HG03378 (cell line): ENCODE measurements at regions not wholly inside any gene's neighbourhood (a gene's known extent, or its start where the extent isn't known, plus 50 kb on each side); places are given as distances from the start of the nearest gene placed in this dataset.

Source experiments
- ATAC-seq: cut with Tn5 transposase; IDR thresholded peaks from one replicate; pipeline ENCODE4 v1.9.1; 2021; ENCODE audit warnings: mild to moderate bottlenecking, moderate library complexity; ENCODE audit not compliant: unreplicated experiment

DNA sequence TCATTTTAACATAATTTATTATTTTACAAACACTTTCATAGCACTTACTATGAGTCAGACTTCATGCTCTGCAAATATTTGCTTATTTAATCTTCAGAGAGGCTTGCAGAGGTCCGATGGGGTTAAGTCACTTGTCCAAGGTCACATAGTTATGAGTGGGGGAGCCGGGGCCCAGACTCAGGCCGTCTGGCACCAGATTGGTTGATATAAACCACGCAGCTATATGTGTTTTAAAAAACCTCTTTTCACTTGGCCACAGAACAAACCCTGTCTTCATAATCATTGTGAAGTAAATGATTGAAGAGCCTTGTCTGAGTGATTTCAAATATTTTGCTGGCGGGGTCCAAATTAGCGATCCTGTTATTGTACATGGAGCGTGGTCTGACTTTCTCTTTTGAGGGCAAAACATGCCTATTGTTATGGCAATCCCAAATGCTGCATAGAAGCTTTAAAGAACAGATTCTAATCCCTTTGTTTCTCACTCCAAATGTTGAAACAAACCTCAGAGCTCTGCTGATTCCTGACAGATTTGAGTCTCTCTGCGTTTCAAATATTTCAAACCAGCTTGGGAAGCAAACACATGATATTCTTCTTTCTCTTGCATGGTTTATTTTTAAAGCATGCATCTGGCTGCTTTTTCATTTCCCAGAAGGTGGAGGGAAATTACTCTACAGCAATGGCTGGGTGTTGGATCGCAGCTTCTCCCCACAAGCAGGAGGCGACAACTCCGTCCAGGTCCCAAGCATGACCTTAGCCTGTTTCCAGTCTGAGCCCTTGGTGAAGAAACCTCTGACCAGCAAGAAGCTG lies 142.4 kb downstream of the DDX1 start:
- no peak for ATAC-seq

DNA sequence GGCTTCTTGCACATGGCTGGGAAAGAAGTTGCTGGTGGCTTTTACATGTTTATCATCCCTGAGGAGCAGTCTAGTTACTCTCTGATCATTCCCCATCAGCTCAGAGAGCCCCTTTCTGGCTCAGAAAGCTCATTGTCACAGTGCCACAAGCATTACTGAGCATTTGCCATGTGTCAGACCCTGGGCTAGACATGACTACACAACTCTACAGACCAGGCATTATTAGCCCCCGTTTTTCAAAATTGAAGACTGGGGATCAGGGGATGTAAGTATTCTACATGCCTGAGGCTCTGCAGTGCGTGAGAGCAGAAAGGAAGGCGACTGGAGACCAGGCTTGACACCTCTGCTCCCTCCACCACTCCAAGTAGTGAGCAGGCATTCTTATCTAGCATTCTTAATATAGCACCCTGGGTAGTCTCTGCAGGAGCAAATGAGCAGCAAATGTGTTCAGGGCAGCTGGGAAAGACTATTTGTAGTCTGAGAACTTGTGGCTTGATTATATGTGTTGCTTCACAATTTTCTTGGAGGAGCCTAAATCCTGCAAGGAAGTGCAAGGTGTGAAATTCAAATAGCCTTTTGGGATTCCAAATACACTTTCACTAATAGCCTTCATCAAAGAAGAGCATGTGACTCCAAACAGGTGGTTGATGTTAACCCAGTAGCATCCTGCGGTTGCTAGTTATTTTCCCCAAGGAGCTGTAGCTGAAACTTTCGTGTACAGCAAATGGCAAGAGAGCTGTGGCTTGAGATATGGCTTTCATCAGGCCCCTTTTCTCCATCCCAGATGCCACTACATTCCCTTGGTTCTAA lies 143.2 kb downstream of the DDX1 start:
- no peak for ATAC-seq

DNA sequence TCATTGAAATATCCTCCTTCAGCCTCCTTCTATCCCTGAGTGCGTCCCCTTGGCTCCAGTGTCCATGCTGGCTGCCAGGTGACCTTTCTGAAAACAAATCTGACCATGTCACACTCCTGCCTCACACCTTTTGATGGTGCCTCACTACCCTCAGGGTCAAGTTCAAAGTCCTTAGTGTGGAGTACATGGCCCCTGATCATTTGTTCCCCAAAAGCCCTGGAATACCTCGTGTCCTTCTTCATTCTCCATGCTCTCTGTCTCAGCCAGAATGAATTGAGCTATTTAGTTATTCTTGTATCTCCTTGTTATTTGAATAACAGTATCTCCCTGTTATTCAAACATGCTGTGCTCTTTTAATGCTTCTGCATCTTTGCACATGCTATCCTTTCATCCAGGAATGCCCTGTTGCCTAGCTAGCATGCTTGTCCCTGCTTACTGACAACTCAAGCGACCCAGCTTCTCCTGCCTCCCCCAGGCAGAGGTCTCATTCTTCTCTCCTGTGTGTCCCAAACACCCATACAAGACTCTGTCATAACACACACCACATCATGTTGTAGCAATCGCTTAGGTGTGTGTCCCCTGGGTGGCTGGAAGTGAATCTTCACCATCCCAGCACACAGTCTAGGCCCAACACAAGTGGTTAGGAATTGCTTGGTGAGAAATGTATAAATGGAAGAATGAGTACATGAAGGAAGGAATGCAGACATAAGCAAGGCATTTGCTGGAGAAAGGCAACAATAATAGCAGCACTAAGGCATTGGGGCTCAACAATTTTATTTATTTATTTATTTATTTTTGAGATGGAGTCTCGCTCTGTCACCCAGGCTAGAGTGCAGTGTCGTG lies 144.0 kb downstream of the DDX1 start:
- ATAC-seq = no peak

DNA sequence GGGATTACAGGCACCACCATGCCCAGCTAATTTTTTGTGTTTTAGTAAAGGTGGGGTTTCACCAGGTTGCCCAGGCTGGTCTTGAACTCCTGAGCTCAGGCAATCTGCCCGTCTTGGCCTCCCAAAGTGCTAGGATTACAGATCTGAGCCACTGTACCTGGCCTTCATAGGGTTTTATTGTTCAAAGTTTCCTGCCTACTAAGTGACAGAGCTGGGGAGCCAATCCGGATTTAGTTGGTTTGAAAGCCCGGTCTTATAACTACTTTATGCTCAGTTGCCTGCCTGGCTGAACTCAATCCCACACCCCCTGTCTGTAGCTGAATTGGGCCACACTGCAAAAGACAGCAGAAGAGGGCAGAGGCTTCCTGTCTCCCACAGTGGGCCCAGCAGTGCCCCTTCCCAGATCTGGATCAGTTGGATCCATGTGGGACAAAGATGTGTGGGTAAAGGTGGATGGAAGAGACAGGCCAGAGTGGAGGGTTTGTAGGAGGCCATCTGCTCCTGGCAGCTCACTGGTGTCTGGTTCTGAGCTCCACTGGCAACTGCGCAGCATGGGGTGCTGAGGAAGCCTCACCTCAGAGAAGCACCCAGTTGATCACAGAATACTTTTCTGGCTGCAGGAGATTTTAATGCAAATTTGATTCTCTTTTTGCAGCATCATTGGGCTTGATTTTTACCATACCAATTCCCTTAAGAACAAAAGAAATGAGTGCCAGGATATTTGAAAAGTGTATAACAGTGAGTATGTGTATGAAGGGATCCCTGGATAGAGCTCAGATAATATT lies 144.9 kb downstream of the DDX1 start:
- no peak for ATAC-seq

DNA sequence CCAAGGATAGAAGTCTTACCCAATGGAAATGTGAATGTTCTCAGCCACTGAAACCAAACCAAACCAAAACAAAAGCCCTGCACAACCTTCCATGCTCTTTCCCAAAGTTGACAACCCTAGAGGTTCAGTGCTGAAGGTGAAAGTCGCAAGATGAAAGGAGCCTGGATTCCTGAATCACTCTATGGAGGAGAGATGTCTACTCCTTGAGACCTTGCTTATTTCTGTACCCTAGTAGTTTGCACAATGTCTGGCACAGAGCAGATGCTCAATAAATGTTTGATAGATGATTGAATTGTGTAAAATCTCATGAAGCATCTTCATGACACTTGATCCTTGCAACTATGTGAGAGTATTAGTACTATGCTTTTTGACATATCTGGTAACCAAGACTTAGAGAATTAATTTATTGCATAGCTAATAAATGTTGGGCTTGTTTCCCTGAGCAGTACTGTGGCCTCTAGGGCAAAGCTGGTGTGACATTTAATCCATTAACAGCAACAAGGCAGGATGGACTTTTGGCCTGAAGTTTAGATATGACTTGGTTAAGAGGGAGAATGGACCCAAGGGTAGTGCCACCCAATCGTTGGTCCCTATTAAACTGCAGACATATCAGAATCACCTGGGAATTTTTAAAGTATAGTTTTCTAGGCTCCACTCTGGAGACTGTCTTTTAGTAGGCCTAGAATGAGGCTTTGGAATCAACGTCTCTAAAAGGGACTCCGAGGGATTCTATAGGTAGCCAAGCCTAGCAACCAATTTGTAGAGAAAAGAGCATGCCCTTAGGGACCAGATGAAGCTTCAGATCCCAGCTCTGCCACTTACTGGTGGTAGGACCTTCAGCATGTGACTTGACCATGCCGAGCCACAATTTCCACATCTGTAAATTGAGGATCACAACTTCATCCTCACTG lies 145.9 kb downstream of the DDX1 start:
- ATAC-seq = no peak

DNA sequence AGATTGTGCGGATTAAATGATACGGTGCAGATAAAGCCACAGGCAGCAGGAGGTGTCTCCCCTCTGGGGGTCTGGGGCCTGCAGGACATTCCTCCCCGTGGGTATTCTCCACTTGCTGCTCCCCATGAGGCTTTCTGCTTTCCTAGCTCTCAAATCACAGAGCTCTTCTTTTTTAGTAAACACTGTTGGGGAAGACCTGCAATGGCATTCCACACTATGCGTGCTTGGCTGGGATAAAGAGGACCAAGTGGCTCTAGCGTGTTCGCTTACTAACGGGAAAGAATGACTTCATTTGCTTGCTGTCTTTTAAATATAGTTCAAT lies 146.5 kb downstream of the DDX1 start:
- ATAC-seq = no peak

DNA sequence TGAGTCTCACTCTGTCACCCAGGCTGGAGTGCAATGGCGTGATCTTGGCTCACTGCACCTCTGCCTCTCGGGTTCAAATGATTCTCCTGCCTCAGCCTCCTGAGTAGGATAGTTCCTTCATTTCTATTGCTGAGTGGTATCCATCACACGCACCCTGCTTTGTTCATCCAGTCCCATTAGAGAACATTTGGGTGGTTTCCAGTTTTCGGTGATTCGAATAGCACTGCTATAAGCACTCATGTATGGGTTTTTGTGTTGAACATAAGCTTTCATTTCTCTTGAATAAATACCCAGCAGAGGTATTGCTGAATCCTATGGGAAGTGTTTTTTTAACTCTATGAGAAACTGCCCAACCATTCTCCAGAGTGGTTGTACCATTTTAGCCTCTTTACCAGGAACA lies 147.3 kb downstream of the DDX1 start:
- no peak for ATAC-seq

DNA sequence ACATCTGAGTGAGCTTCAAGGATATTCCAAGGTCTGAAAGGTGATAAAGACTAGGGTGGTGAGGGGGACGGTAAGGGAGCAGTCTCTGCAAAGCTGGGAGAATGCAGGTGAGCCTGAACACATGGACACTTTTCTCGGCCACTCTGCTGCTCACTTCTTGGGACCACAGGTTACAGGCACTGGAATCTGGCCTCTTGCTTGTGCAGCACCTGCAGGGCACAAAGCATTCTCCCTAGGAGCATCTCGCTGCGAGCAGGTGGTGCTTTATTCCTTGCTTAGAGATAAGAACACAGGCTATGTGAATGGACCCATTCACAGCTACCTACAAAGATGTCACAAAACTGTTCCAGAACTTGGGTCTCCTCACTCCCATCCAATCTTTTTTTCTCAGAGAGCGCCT lies 153.2 kb downstream of the DDX1 start:
- ATAC-seq = no peak

DNA sequence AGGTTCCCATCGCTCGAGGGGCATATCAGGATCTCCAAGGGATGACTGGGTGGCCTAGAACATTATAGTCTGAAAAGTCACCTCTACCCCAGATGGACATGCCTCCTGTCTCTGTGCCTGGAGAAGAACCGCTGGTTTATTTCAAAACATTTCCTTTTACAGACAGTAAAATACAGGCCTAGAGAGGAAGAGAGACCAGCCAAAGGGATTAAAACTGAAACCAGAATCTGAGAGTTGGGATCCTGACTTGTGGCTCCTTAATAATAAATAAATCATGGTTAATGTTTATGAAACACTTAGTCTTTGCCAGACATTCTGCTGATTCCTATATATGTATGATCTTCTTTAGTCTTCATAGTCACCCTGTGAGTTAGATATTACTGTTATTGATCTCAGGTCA lies 153.7 kb downstream of the DDX1 start:
- ATAC-seq = no peak

DNA sequence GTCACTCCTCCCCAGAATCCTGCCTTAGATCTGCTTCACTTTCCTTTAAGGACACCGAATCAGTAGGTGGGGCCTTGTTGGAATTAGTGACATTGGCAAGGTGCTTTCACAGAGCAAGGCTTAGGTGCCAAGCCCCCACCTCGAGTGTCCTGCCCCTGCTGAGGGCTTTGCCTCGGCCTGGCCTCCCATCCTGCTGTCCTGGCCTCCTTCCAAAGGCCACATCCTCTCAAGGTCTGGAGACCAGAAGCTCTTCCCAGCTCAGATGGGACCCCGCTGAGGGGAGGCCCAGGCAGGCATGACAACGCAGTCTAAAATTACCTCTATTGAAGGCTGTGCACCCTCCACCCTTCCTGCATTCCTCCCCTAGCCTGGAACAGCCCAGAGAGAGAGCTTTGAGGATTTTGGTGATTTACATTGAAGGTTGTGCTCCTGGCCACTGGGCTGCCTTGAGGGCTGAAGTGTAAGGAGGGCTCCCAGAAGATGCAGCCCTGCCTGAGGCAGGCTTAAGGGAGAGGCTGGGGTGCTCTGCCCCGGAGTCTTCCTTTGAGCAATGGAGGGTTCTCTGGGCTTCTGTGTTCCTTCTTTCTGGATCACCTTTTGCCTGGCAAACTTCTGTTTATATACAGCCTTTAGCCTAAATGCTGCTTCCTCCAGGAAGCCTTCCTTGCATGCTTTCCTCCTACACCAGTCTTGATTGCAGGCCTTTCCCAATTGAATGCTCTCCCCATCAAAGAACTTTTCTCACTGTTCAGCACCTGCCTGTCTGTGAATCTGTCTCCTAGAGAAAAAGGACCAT lies 154.4 kb downstream of the DDX1 start:
- no peak for ATAC-seq

DNA sequence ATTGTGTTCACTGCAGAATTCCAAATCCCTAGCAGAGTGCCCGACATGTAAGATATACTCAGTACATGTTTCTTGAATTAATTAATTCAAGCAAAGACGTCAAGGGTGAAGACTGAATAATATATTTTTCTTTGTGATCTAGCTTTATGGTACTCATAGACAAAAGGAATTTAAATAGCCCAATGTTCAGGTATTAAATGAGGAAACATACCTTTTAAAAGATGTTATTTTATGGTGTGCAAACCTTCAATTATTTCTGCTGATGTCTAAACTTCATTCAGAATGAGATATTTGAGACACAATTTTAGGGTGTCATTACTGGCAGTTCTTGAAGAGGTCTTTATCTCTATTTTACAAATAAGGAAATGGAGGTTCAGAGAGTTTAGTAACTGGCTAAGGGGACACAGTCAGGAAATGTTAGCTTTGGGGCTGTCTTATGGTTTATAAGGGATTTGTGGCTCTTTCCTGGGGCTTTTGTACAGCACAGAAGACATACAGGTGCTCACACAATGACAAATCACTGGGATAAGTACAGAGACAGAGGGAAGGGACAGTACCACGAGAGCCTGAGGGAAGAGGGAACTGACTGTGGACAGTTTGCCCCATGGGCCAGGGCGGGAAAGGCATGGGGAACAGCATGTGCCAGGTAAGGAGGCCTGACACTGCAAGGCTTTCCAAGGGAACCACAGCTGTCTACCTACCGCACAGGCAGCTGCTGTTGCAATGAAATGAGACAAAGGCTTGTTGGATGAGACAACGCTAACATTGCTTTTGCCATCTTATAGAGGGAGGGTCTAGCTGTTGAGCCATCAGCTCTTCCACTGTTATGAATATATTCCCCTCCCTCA lies 155.3 kb downstream of the DDX1 start:
- ATAC-seq = no peak

DNA sequence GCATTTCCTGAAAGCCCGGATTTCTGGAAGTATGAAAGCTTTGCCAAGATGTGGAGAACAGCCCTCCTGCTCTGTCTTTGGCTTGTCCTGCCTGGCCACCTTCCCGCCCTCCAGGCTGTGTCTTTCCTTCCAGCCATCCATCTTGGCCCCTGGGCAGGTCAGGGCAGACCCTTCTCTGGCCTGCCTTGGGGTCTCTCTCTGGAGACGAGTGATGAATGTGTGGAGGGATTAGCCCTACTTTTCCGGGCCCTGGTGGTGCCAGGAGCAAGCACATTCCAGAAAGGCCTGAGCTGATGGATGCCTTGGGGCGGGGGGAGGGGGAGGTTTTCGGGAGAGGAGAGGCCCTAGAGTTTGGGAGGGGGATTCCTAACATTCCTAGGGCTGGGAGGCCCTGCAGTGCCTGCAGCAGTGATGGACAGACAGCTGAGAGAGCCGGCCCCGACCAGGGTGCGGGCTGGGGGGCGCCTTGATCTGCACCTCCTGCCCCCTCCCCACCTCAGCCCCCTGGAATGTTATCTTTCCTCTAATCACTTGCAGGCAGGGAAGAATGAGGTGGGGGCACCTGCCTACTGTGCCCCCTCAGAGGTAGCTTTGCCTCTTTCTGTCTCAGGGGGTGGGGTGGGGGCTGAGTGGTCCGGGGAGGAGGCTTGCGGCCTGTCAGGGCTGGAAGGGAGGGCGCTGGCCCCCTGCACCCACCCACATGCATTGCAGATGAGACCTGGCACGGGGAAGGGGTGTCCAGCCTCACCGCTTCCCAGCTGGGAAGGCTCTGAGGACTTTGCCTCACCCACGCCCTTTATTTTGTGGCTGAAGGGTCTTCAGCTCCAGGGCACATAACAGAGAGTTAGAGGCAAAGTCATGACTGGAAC lies 156.2 kb downstream of the DDX1 start:
- no peak for ATAC-seq

DNA sequence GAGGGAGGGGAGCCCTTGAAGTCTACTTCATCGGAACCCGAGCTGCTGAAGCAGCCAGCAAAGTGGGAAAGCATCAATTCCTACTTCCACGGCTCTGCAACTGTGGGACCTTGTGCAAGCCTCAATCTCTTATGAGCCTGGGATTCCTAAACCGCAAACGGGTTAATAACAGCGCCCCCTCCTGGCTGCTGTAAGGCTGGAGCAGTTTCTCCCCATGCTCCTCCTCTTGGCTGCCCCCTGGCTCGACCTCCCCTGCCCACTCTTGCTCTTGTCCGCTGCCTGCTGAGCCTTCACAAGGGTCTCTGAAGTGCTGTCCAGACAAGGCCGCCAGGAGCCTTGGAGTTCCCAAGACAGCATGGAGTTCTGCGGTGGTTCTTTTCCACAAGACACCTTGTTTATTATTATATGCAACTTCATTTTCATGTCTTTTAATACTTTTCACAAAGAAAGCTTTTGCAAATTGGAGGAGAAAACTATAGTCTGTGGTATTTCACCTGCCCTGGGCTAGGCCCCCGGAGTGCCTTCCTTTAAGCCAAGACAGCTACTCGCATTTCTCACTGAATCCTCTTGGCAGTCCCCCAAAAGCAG lies 157.2 kb downstream of the DDX1 start:
- ATAC-seq = no peak

DNA sequence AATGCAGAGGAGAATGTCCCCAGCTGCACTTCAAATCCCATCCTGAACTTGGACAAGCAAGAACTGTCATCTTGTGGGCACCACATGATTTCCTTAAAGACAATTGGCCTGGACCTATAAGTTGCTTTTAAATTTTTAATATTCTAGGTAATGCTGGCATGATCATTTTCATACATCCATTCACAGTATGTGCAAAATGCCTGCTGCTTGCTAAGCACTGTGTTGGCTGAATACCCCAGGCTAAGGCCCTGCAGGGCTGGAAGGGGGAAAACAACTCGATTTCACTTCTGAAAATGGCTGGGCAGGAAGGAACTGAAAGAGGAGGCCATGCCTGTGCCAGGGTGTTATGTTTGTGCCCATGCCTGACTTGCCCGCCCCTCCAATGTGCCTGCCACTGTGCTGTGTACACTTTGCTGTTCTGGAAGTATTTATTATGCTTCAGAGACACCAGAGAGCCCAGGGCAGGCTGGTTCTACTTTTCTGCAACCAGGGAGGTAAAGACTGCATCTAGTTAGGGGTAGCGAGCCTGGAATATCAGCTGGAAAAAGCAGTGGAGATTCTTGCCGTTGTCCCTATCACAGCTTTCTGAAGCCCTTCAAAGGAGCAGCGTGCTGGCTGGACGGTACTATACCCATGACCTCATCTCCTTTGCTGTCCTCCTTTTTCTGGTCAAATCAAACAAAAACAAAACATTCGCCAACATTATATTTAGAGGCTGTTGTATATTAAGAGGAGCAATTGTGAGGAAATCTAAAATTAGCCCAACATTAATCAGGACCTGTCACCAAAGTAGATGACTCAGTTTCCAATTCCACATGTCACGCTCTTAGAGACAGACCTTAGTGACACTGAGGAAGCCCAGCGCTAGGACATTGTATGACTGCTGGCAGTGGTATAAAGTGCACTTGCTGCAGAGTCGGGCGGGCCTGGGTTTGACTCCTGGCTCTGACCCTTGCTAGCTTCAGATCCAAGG lies 158.1 kb downstream of the DDX1 start:
- ATAC-seq = no peak

DNA sequence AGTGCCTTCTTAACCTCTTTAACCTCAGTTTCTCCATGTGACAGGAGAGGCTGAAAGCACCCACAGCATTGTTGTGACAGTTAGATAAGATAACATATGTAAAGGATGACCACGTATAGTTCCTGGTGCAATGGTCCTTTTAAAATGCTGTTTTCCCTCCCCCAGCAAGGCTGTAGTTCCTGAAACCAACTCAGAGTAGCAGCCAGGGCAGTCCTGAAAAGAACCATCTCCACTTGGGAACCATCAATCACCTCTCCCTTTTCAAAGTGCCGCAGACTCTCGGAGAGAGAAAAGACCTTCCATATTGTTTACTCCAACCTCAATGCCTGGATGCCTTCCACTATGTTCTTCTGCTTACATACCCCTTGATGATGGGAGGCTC lies 158.8 kb downstream of the DDX1 start:
- no peak for ATAC-seq
